ENCODE measurements at regions not wholly inside any gene's neighbourhood (a gene's known extent, or its start where the extent isn't known, plus 50 kb on each side); places are given as distances from the start of the nearest gene placed in this dataset.

- TF ChIP-seq ZNF462 (CRISPR knock-in tag; IDR thresholded peaks at IDR 0.05) (0 out of 2 replicates have a peak, but pooled peaks have one; percentile 14), ZNF114 (CRISPR knock-in tag; IDR thresholded peaks at IDR 0.05) (no peak), EZH2 (IDR thresholded peaks at IDR 0.05; ENCODE audit: low read depth, unreplicated experiment) (no peak), EZH2phosphoT487 (IDR thresholded peaks at IDR 0.05; ENCODE audit: unreplicated experiment) (no peak), REST (IDR thresholded peaks at IDR 0.05; ENCODE audit: unreplicated experiment) (peak; percentile 24), CTCF (conservative IDR thresholded peaks at IDR 0.05; ENCODE audit: low read depth in 2 of 2) (peak; percentile 14 to 25; a peak in 1 of 4 replicates), NANOG (IDR thresholded peaks at IDR 0.05; ENCODE audit: borderline replicate concordance) (peak; percentile 99), ZNF331 (CRISPR knock-in tag; IDR thresholded peaks at IDR 0.05; ENCODE audit: low read depth) (no peak)
These were observed 82.8 kb downstream of the UBIAD1 start (continued) for GRCh38 chr1:11355559-11356475.

Measured in GM23338 (cell line).